MV-4-11 (cell line): ENCODE measurements at regions not wholly inside any gene's neighbourhood (a gene's known extent, or its start where the extent isn't known, plus 50 kb on each side); places are given as distances from the start of the nearest gene placed in this dataset.
"Not testable (repeated sequence)": the region's sequence is repeated elsewhere in the genome, so short reads cannot be mapped to it uniquely, and the experiment has no call there.

Experiments
- DNase-seq: peaks from one replicate; lab custom pipeline; 2025; lab: John Stamatoyannopoulos, UW

GRCh38 chr12:28771968-28772367 lies 377.1 kb upstream of the FAR2 start:
- DNase-seq = no peak

GRCh38 chr12:28775556-28775955 lies 373.5 kb upstream of the FAR2 start:
- no peak for DNase-seq

GRCh38 chr12:28776220-28776619 lies 372.9 kb upstream of the FAR2 start:
- no peak for DNase-seq

- no peak for DNase-seq
Measured at GRCh38 chr12:28776913-28777422, 372.1 kb upstream of the FAR2 start.

GRCh38 chr12:28777603-28778365 lies 371.3 kb upstream of the FAR2 start:
- no peak for DNase-seq

GRCh38 chr12:28780096-28780495 lies 369.0 kb upstream of the FAR2 start:
- peak; percentile 7 for DNase-seq

- DNase-seq = no peak
Measured at GRCh38 chr12:28780960-28781359, 368.1 kb upstream of the FAR2 start.

- DNase-seq = no peak
Measured at GRCh38 chr12:28781671-28782652, 367.1 kb upstream of the FAR2 start.

GRCh38 chr12:28782812-28783211 lies 366.3 kb upstream of the FAR2 start:
- DNase-seq = no peak

GRCh38 chr12:28787151-28787550 lies 361.9 kb upstream of the FAR2 start:
- DNase-seq = no peak

GRCh38 chr12:28788256-28788655 lies 360.8 kb upstream of the FAR2 start:
- DNase-seq = not testable (repeated sequence)

- DNase-seq = no peak
Measured at GRCh38 chr12:28793581-28794151, 355.4 kb upstream of the FAR2 start.

- DNase-seq = no peak
Measured at GRCh38 chr12:28794211-28794610, 354.9 kb upstream of the FAR2 start.

GRCh38 chr12:28794786-28795185 lies 354.3 kb upstream of the FAR2 start:
- no peak for DNase-seq

- no peak for DNase-seq
Measured at GRCh38 chr12:28795311-28795710, 353.8 kb upstream of the FAR2 start.

- DNase-seq = peak; percentile 15
Measured at GRCh38 chr12:28799348-28799747, 349.7 kb upstream of the FAR2 start.

GRCh38 chr12:28800129-28800528 lies 348.9 kb upstream of the FAR2 start:
- peak; percentile 11 for DNase-seq

GRCh38 chr12:28802706-28803438 lies 346.2 kb upstream of the FAR2 start:
- no peak for DNase-seq

- DNase-seq = no peak
Measured at GRCh38 chr12:28807535-28807934, 341.5 kb upstream of the FAR2 start.

GRCh38 chr12:28811457-28811856 lies 337.6 kb upstream of the FAR2 start:
- DNase-seq = no peak

- no peak for DNase-seq
Measured at GRCh38 chr12:28814246-28814645, 334.8 kb upstream of the FAR2 start.

GRCh38 chr12:28817524-28817923 lies 331.6 kb upstream of the FAR2 start:
- DNase-seq = no peak
